HUES6 (cell line): ENCODE measurements at regions not wholly inside any gene's neighbourhood (a gene's known extent, or its start where the extent isn't known, plus 50 kb on each side); places are given as distances from the start of the nearest gene placed in this dataset.

Experiments
- H3K27ac ChIP-seq: 2 replicates; pipeline ENCODE4 v1.7.0; 2013; ENCODE audit warnings: low read depth, mild to moderate bottlenecking, low read length, inconsistent platforms
- H3K27me3 ChIP-seq: 2 replicates; pipeline ENCODE4 v1.6.1; 2013; ENCODE audit warnings: low read length; ENCODE audit not compliant: control insufficient read depth, insufficient read depth
- H3K36me3 ChIP-seq: 2 replicates; pipeline ENCODE4 v1.6.1; 2013; ENCODE audit warnings: low read length; ENCODE audit not compliant: control insufficient read depth, insufficient read depth
- H3K4me1 ChIP-seq: 2 replicates; pipeline ENCODE4 v1.6.1; 2013; ENCODE audit warnings: low read length; ENCODE audit not compliant: control insufficient read depth, insufficient read depth
- H3K4me3 ChIP-seq: 2 replicates; pipeline ENCODE4 v1.5.1; 2013; ENCODE audit warnings: low read depth, low read length
- H3K9ac ChIP-seq: one replicate; pipeline ENCODE4 v1.6.1; 2013; ENCODE audit warnings: mild to moderate bottlenecking, low read length
- H3K9me3 ChIP-seq: 2 replicates; pipeline ENCODE4 v1.6.1; 2013; ENCODE audit warnings: low read depth, low read length; ENCODE audit not compliant: control insufficient read depth, insufficient read depth

DNA sequence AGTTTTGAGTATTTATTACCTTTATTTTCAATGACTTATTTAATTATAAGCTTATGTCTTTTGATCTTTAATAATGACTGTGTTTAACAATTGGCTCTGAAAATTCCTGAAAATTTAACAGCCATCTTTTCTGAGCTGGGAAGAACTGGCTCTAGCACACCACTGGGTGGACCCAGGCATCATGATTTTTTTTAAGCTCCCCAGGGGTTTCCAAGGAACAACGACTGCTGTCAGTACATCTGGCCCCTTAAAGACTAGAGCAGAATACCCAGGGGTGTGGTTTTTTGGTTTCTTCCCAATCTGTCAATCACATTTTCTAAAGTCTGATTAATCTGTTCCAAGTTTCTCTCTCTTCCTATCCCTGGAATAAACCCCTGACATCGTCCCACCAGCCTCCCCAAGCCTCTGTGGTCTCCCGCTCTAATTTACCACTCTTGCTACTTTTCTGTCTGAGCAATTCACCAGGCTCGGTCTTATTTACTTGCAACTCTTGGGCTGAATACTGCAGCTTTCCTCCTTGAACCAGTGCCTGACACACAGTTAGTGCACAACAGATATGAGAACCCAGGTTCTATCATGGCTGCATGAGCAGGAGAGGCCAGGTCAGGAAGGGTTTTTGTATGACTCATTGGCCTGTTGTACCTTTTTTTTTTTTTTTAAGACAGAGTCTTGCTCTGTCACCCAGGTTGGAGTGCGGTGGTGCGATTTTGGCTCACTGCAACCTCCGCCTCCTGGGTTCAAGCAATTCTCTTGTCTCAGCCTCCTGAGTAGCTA, 321.9 kb downstream of the ZSWIM6 start:
- Histone ChIP-seq H3K27ac (no peak overlapping the region), H3K4me3 (no peak overlapping the region), H3K9me3 (no peaks in the 10 kb centered on the region), H3K27me3 (no peaks in the 10 kb centered on the region), H3K9ac (no peak overlapping the region), H3K36me3 (no peaks in the 10 kb centered on the region), H3K4me1 (peaks cover 4% of the 10 kb centered on the region)

DNA sequence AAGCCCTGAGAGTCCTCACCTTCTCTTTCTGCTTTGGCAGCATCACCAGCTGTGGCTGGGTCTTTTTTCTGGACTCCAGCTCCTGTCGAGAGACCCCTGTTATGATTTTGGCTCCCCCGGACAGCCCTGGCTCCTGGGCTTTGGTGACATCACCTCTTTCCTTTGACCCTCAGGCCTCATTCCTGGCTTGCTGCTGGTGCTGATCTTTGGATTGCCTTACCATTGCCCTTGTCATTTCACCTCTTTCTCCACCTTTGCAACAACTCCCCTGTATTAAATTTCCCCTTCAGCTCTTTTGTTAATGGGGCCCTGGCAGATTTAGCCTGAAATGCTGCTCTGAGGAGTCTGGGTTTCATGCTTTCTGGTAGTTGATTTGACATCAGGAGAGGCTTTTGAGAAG, 322.8 kb downstream of the ZSWIM6 start:
- Histone ChIP-seq H3K4me3 (no peak overlapping the region), H3K4me1 (peaks cover 13% of the 10 kb centered on the region), H3K27ac (no peak overlapping the region), H3K9me3 (no peaks in the 10 kb centered on the region), H3K36me3 (no peaks in the 10 kb centered on the region), H3K27me3 (peaks cover 1% of the 10 kb centered on the region), H3K9ac (no peak overlapping the region)

DNA sequence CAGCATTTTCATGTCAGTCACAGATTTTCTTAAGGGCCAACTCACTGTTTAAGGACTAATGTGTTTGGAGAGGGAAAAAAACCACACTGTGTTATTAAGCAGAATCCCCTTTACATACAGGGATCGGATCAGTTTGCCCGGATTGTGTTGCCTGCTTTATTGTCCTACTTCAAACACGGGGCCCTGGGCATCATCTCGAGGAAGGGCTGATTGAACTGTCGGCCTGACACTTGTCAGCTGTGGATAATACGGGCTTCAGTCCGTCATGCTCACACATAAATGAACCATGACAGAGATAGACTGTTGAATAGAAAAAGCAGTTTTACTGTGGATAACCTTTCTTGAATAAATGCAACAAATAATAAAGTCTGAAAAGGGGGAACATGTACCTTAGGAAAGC, 325.0 kb downstream of the ZSWIM6 start:
- H3K36me3 ChIP-seq: no peaks in the 10 kb centered on the region
- H3K9me3 ChIP-seq: no peaks in the 10 kb centered on the region
- peaks cover 9% of the 10 kb centered on the region for H3K27me3 ChIP-seq
- H3K4me3 ChIP-seq: no peak overlapping the region
- H3K9ac ChIP-seq: no peak overlapping the region
- H3K27ac ChIP-seq: no peak overlapping the region
- peaks cover 15% of the 10 kb centered on the region for H3K4me1 ChIP-seq

DNA sequence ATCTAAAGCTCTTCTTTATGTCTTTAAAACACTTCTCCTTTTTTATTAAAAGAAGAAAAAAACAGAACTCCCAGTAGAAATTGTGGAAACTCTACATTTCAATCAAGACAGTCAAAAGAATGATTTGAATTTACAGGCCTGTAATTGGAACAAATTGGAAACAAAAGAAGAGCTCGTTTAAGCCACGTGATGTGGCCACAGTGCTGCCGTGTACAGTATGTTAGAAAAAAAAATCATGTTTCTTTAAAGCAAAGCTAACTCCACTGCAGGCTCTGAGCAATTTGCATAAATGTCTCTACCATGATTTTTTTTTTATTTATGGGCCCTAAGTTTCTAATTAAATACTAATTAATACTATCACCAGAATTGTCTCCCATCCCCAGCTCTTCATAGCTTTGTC, 325.6 kb downstream of the ZSWIM6 start:
- no peaks in the 10 kb centered on the region for H3K36me3 ChIP-seq
- H3K4me1 ChIP-seq: peaks cover 15% of the 10 kb centered on the region
- H3K4me3 ChIP-seq: no peak overlapping the region
- H3K9ac ChIP-seq: no peak overlapping the region
- peaks cover 11% of the 10 kb centered on the region for H3K27me3 ChIP-seq
- H3K27ac ChIP-seq: no peak overlapping the region
- no peaks in the 10 kb centered on the region for H3K9me3 ChIP-seq

DNA sequence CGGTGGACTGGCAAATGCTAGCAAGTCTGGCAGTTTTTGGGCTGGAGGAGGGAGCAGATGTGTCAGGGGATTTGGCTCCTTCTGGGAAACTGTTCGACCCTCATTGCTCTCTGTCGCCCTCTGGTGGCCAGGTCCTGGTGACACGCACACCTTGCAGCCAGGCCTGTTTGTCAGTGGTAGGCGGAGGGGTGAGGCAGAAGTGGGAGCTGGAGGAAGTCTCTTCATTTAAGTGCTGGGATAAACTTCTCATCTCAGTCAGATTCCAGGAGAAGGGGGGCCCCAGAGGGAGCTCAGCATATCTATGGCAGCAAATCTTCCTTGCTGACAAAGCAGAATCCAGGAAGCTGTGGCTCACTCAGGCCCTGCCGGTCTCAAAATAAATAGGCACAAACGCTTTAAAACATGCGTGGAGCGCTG, 326.5 kb downstream of the ZSWIM6 start:
- Histone ChIP-seq H3K4me3 (no peak overlapping the region), H3K27ac (no peak overlapping the region)

DNA sequence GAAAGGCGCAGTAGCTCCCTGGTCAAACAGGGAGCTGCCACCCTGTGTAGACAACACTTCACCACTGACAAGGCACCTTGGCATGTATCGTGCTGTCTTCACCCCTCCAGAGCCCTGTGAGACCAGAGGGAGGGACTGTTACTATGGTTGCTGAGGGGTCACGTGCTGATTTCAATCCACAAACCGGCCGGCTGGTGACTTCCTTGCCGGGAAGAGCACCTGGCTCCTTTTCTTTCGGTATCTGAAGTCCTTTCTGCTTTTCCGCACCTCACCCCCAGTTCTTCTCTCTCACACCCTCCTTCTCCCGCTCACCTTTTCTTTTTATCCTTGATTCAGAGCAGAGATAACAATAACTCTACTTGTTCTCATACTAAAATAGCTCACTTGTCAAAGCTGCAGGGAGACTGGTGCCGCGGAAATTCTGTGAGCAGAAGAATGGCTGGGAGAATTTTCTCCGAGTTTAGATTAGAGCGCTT, 327.2 kb downstream of the ZSWIM6 start:
- Histone ChIP-seq H3K4me3 (peak overlapping the region; percentile 28; the same call in 1 of the 2 replicates), H3K9me3 (no peaks in the 10 kb centered on the region), H3K9ac (no peak overlapping the region), H3K4me1 (peaks cover 15% of the 10 kb centered on the region), H3K27me3 (peaks cover 11% of the 10 kb centered on the region), H3K27ac (no peak overlapping the region), H3K36me3 (no peaks in the 10 kb centered on the region)

More for the DNA sequence above, 326.5 kb downstream of the ZSWIM6 start:
- Histone ChIP-seq H3K9ac (no peak overlapping the region), H3K4me1 (peaks cover 15% of the 10 kb centered on the region), H3K36me3 (no peaks in the 10 kb centered on the region), H3K9me3 (no peaks in the 10 kb centered on the region), H3K27me3 (peaks cover 11% of the 10 kb centered on the region)

DNA sequence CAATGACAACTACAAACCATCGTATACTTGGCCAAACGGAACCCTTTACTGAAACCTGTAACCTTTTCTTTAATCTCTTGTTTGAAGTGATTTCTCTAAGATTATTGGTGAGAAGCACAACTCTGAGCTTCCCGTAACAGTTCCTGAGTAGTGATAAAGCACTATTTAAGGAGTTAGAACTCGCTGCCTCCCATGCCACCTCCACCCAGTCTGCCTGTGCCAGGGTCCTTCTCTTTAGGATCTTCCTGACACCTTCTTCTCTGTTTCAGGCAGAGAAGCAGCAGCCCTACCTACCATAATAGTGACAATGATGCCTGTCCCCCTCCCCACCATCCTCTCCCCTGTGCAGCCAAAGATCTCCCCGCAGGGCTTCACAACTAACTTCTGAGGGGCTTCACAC, 330.6 kb downstream of the ZSWIM6 start:
- no peak overlapping the region for H3K9ac ChIP-seq
- no peak overlapping the region for H3K27ac ChIP-seq
- H3K4me3 ChIP-seq: no peak overlapping the region
- H3K4me1 ChIP-seq: peaks cover 15% of the 10 kb centered on the region
- no peaks in the 10 kb centered on the region for H3K9me3 ChIP-seq
- peaks cover 11% of the 10 kb centered on the region for H3K27me3 ChIP-seq
- H3K36me3 ChIP-seq: no peaks in the 10 kb centered on the region

DNA sequence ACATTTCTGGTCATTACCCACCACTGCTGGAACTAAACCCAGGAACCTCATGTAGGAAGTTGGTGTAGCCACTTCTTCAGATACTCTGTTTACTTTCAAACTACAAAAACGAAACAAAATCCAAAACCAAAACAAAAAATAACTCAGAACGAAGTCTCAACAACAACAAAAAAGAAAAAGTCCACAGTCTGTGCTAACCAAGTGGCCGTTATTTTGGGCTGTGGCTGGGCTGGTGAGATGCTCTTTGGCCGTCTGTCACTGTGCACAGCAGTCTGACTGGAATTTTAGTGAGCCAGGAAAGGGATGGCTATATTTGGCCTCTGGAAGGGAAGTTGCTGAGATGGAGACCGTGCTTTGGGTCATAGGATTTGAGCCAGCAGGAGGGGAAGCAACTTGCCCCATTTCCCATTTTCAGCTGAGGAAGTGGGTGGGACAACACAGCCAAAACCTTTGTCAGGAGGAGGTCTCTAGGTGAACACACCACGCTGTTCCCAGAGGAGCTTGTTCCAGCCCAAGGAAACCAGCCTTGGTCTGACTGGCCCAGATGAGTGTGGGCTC, 334.1 kb downstream of the ZSWIM6 start:
- Histone ChIP-seq H3K27ac (no peak overlapping the region), H3K4me3 (no peak overlapping the region), H3K4me1 (no peaks in the 10 kb centered on the region), H3K36me3 (no peaks in the 10 kb centered on the region), H3K27me3 (peaks cover 6% of the 10 kb centered on the region; the same call in 1 of the 2 replicates), H3K9ac (no peak overlapping the region), H3K9me3 (no peaks in the 10 kb centered on the region)

DNA sequence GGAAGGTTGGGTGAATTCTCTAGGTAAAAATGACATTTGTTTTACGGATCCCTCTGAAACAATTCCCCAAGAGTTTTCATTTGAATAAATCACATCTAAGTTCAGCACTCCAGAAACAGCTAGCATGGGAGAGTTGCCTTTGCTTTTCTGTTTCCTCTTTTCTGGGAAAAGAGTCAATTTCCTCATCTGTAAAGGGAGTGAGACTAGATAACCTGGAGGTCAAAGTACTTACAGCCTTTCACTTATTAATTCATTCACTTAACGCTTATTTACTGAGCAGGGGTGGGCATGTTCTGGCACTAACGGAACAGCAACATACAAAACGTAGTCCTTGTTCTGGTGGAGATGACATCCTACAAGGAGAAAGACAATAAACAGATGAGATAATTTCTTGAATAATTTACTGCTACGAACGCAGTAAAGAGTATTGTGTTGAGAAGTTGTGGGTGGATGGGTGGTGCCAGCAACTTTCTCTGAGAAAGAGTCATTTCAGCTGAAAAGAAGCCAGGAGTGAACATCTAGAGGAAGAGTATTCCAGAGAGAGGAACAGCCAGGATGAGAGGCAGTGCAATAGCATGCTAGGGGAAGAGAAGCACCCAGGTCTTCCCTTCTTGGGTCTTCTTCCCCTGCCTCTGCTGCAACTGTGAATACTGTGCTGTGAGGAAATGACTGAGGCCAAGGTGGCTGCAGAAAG, 335.6 kb downstream of the ZSWIM6 start:
- no peaks in the 10 kb centered on the region for H3K9me3 ChIP-seq
- no peaks in the 10 kb centered on the region for H3K4me1 ChIP-seq
- H3K4me3 ChIP-seq: no peak overlapping the region
- H3K9ac ChIP-seq: no peak overlapping the region
- H3K27me3 ChIP-seq: peaks cover 3% of the 10 kb centered on the region; the same call in 1 of the 2 replicates
- no peaks in the 10 kb centered on the region for H3K36me3 ChIP-seq
- H3K27ac ChIP-seq: no peak overlapping the region

DNA sequence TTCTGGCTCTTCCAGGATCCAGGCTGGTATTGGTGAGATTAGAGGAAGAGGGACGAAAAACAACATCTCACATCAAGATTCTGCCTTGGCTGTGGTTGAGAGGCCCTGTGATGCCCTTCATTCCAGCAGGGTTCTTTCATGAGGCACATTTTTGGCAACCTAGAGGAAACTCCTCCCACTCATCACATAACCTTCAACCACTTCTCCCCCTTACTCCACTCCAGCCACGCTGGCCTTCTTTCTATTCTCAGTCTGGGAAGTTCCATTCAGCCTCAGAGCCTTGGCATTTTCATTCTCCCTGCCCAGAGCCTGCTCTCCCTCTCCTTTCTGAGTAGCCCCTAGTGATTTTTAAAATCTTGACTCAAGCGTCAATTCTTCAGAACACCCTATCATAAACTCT, 337.5 kb downstream of the ZSWIM6 start:
- Histone ChIP-seq H3K9ac (no peak overlapping the region), H3K27me3 (peaks cover 3% of the 10 kb centered on the region; the same call in 1 of the 2 replicates), H3K36me3 (no peaks in the 10 kb centered on the region), H3K4me3 (no peak overlapping the region), H3K27ac (no peak overlapping the region), H3K4me1 (no peaks in the 10 kb centered on the region), H3K9me3 (no peaks in the 10 kb centered on the region)

DNA sequence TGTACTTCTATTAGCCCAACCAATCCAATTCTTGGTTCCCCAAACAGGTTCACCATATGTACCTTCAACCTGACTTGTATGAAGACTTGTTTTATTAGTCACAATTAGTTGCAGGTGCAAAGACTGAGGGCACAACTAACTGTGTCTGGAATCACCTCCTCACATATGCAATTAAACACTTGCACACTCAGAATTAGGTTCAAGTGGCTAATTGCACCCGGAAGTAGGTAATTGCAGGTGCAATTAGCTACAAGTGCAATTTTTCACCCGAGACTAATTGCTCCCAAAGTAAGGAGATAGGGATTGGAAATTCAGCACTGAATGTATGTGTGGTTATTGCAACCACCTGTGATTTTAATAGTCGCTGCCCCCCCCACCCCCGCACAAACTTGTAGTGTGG, 338.9 kb downstream of the ZSWIM6 start:
- H3K4me3 ChIP-seq: no peak overlapping the region
- no peak overlapping the region for H3K27ac ChIP-seq
- H3K9me3 ChIP-seq: no peaks in the 10 kb centered on the region
- peaks cover 3% of the 10 kb centered on the region; the same call in 1 of the 2 replicates for H3K27me3 ChIP-seq
- no peaks in the 10 kb centered on the region for H3K36me3 ChIP-seq
- H3K9ac ChIP-seq: no peak overlapping the region
- H3K4me1 ChIP-seq: no peaks in the 10 kb centered on the region
